Heart right ventricle (tissue), 16 donors: ENCODE measurements at regions not wholly inside any gene's neighbourhood (a gene's known extent, or its start where the extent isn't known, plus 50 kb on each side); places are given as distances from the start of the nearest gene placed in this dataset.
"Not testable (repeated sequence)": the region's sequence is repeated elsewhere in the genome, so short reads cannot be mapped to it uniquely, and the experiment has no call there.

Experiments used
- ATAC-seq, 8 donors: fragments of 200-7000 bp; cut with Tn5 transposase; one replicate each; pipeline ENCODE4 v1.9.1; 2020; ENCODE audit warnings: mild to moderate bottlenecking in 8 of 8, moderate library complexity in 8 of 8, moderate number of reproducible peaks in 1 of 8
- DNase-seq, 2 donors: peaks; one replicate each; pipeline ENCODE4 v3.0.0-alpha.2; 2020
- H3K27ac ChIP-seq, 10 donors: fragments of 200-600 bp; sonication (generic) in 2 of 10; one replicate each; pipeline versions ENCODE4 v1.5.0 to v1.8.0; 2020 to 2022; ENCODE audit warnings: mild to moderate bottlenecking in 3 of 10
- H3K27me3 ChIP-seq, 7 donors: fragments of 200-600 bp; one replicate each; pipeline ENCODE4 v1.8.0; 2021 to 2022; ENCODE audit warnings: mild to moderate bottlenecking in 2 of 7
- H3K36me3 ChIP-seq, 9 donors: fragments of 200-600 bp; sonication (generic) in 1 of 9; one replicate each; pipeline versions ENCODE4 v1.5.0 to v1.8.0; 2020 to 2022; ENCODE audit warnings: mild to moderate bottlenecking in 2 of 9
- H3K4me1 ChIP-seq, 9 donors: fragments of 200-600 bp; sonication (generic) in 1 of 9; one replicate each; pipeline versions ENCODE4 v1.5.0 to v1.8.0; 2020 to 2022; ENCODE audit warnings: mild to moderate bottlenecking in 4 of 9
- H3K4me3 ChIP-seq, 10 donors: fragments of 200-600 bp; sonication (generic) in 2 of 10; one replicate each; pipeline versions ENCODE4 v1.5.0 to v1.8.0; 2020 to 2022; ENCODE audit warnings: mild to moderate bottlenecking in 7 of 10, moderate library complexity in 2 of 10
- H3K9me3 ChIP-seq, 11 donors: fragments of 200-600 bp in 10 of 11; sonication (generic) in 2 of 11; one replicate each; pipeline versions ENCODE4 v1.5.0 to v1.8.0; 2013 to 2022; ENCODE audit warnings: mild to moderate bottlenecking in 2 of 11, control low read depth in 1 of 11, moderate library complexity in 1 of 11
- CTCF ChIP-seq, 9 donors: fragments of 200-600 bp; sonication (generic) in 2 of 9; IDR thresholded peaks; one replicate each; pipeline versions ENCODE4 v1.5.0 to v1.8.0; 2021 to 2022; ENCODE audit warnings: antibody characterized with exemption in 9 of 9, mild to moderate bottlenecking in 5 of 9, moderate library complexity in 1 of 9
- WGBS, 2 donors: extraction: QIAGEN DNeasy Blood & Tissue Kit; methylation state at CpG; one replicate each; pipeline ENCODE4 v1.1.7; 2013; ENCODE audit warnings: inconsistent platforms in 1 of 2; 5-methylcytosine and 5-hydroxymethylcytosine counted together
- intact Hi-C, 10 donors: fragments of 100-400 bp; cut with DNase I; formaldehyde crosslinking; loops; one replicate each; pipeline versions ENCODE4 v1.11.1 to v1.14.2; 2022
- donor health status: Arrhythmogenic right ventricular cardiomyopathy.
- donor health status: ischemic (EF 13 %, LVEDD 7.1; RV severe dilation, severe dysfunction).
- donor health status: healthy with polysubstance abuse.
- donor health status: DM: no; HTN: yes; CAD: no.
- donor health status: DM: no; HTN: no; CAD: no.
- donor health status: ischemic (EF 25% LVEDD 6.9; RV normal size, moderate dysfunction).
- donor health status: ischemic (EF 25% LVEDD 5.7; RV mildly dilated, moderate dysfunction).
- donor health status: healthy.
- donor health status: DM: yes; HTN: yes; CAD: no.
- donor health status: Ischemic cardiomyopathy.
- donor health status: ischemic (EF 35%, LVEDD 5.7; RV mildly dilated, moderate dysfunction).
- donor health status: nonischemic (EF 11% LVEDD 7.7; RV severe dilation, severe dysfunction).
- donor health status: DM: yes; HTN: yes; CAD: no.
- donor health status: PGD.
- donor health status: ischemic (EF 29% LVEDD 5.4; RV normal size, mild dysfunction).
- donor health status: nonischemic (EF 23%, LVEDD 6.1; RV moderate dilation, normal function).

- Histone ChIP-seq H3K9me3 (peaks cover 0 to 1% (median 0%) of the 10 kb centered on the region in 11 donors), H3K27ac (no peak overlapping the region), H3K4me3 (no peak overlapping the region), H3K36me3 (no peaks in the 10 kb centered on the region), H3K27me3 (no peaks in the 10 kb centered on the region), H3K4me1 (peaks cover 0 to 12% (median 3%) of the 10 kb centered on the region in 9 donors)
- DNase-seq (no peak), ATAC-seq (no peak)
- no peak for TF ChIP-seq CTCF (IDR thresholded peaks at IDR 0.05)
- WGBS, 2 donors, result 30 to 45% methylated on average over 1 of the region's 1 CpG
- intact Hi-C loops, result loop anchor here in 2 of 10 donors (10.0 kb wide), 2 partner anchors 954 to 964 kb away; no protein-coding TSS in a partner anchor
Measured at GRCh38 chr2:161068670-161069069, 91.6 kb upstream of the TANK start.

DNA sequence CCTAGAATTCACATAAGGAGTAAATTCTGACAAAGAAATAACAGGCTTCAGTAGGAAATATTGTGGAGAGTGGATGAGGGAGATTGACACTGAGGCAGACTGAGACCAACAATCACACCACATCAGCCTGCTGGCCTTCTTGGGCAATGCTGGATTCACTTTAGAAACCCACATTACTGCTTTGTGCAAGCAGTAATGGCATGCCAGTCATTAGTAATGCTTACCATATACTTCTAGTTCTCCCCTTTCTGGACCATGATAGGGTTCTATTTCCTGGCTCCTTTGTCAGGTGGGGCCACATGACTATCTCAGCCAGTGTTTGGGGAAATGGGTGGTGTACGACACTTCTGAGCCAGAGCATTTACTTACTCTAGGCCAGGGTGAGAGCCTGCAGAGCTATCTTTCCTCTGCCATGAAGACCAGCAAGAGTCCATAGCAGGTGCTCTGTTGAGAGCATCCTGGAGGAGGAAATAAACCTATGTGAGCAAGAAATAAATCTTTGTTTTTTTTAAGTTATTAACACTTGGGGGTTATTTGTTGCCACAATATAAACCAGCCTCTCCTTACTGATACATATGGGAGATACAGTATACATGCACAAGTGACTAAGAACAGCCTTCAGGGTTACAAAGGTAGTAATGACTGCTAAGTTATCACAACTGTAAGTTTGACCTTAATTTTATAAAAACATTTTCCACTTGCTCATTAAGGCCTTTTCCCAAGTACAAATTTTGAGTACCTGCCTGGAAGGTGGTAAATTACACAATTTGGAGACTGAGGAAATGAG is 89.3 kb upstream of the TANK start:
- intact Hi-C loops, result no loop called here
- 87 to 96% methylated on average over 1 of the region's 1 CpG for WGBS, 2 donors
- no peak for ATAC-seq

DNA sequence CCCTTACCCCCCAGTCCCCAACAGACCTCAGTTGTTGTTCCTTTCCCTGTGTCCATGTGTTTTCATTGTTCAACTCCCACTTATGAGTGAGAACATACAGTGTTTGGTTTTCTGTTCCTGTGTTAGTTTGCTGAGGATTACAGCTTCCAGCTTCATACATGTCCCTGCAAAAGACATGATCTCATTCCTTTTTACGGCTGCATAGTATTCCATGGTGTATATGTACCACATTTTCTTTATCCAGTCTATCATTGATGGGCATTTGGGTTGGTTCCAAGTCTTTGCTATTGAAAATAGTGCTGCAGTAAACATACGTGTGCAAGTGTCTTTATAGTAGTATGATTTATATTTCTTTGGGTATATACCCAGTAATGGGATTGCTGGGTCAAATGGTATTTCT is 87.8 kb upstream of the TANK start:
- intact Hi-C loops, H3K4me3 ChIP-seq, H3K27me3 ChIP-seq, DNase-seq, H3K9me3 ChIP-seq, H3K36me3 ChIP-seq, H3K27ac ChIP-seq, ATAC-seq: not testable (repeated sequence)
- 92 to 95% methylated on average over 2 of the region's 2 CpGs for WGBS, 2 donors
- H3K4me1 ChIP-seq, result peaks cover 0 to 23% (median 13%) of the 10 kb centered on the region in 9 donors

More for the DNA sequence above, 89.3 kb upstream of the TANK start:
- DNase-seq, result no peak
- H3K27me3 ChIP-seq, result no peaks in the 10 kb centered on the region
- H3K36me3 ChIP-seq, result no peaks in the 10 kb centered on the region
- H3K9me3 ChIP-seq, result peaks cover 0 to 5% (median 0%) of the 10 kb centered on the region in 11 donors
- H3K4me1 ChIP-seq, result peaks cover 0 to 10% (median 0%) of the 10 kb centered on the region in 9 donors
- H3K27ac ChIP-seq, result no peak overlapping the region
- no peak for TF ChIP-seq CTCF (IDR thresholded peaks at IDR 0.05)
- H3K4me3 ChIP-seq, result no peak overlapping the region

GRCh38 chr2:161075701-161076100 is 84.5 kb upstream of the TANK start:
- Histone ChIP-seq H3K4me1 (peaks cover 0 to 27% (median 16%) of the 10 kb centered on the region in 9 donors), H3K27ac (no peak overlapping the region), H3K36me3 (no peaks in the 10 kb centered on the region), H3K9me3 (peaks cover 0 to 5% (median 0%) of the 10 kb centered on the region in 11 donors), H3K27me3 (no peaks in the 10 kb centered on the region), H3K4me3 (no peak overlapping the region)
- WGBS, 2 donors, result 95 to 96% methylated on average over 3 of the region's 3 CpGs
- intact Hi-C loops, result loop anchor here in 1 of 10 donors (2.0 kb wide), 1 partner anchor 61 kb away; no protein-coding TSS in a partner anchor
- ATAC-seq (no peak), DNase-seq (no peak)
- TF ChIP-seq CTCF (IDR thresholded peaks at IDR 0.05), result no peak

GRCh38 chr2:161076936-161077335 is 83.3 kb upstream of the TANK start:
- Histone ChIP-seq H3K36me3 (no peaks in the 10 kb centered on the region), H3K9me3 (peaks cover 0 to 5% (median 0%) of the 10 kb centered on the region in 11 donors), H3K4me1 (peaks cover 0 to 27% (median 16%) of the 10 kb centered on the region in 9 donors), H3K4me3 (no peak overlapping the region), H3K27ac (peak overlapping the region in 9 of 10 donors; percentile 19 to 81 (median 70)), H3K27me3 (no peaks in the 10 kb centered on the region)
- DNase-seq (no peak), ATAC-seq (peak in 4 of 8 donors; percentile 4 to 13 (median 8))
- WGBS, 2 donors, result 61 to 68% methylated on average over 9 of the region's 9 CpGs
- TF ChIP-seq CTCF (IDR thresholded peaks at IDR 0.05), result no peak
- intact Hi-C loops, result loop anchor here in 1 of 10 donors (2.0 kb wide), 1 partner anchor 60 kb away; no protein-coding TSS in a partner anchor
